SU-DHL-6 (cell line): ENCODE measurements at regions not wholly inside any gene's neighbourhood (a gene's known extent, or its start where the extent isn't known, plus 50 kb on each side); places are given as distances from the start of the nearest gene placed in this dataset.

Experiments
- H2AFZ ChIP-seq: fragments of 200-600 bp; sonication (generic); 2 replicates; pipeline ENCODE4 v1.6.1; 2014; ENCODE audit warnings: low read depth, mild to moderate bottlenecking, moderate library complexity, mixed read lengths, antibody characterized with exemption, low read length; ENCODE audit not compliant: severe bottlenecking
- H3F3A ChIP-seq: fragments of 200-600 bp; shearing (Covaris generic); 2 replicates; pipeline ENCODE4 v1.6.0; 2016; ENCODE audit warnings: antibody characterized with exemption, mild to moderate bottlenecking; ENCODE audit not compliant: insufficient read depth
- H3K27ac ChIP-seq: fragments of 200-600 bp; sonication (generic); 2 replicates; pipeline ENCODE4 v1.5.1; 2016; ENCODE audit warnings: low read depth, mild to moderate bottlenecking, low read length, moderate library complexity, mixed read lengths
- H3K27me3 ChIP-seq: fragments of 200-600 bp; sonication (generic), shearing (Covaris generic); 2 replicates; pipeline ENCODE4 v1.6.0; 2014; ENCODE audit warnings: mild to moderate bottlenecking, low read length
- H3K36me3 ChIP-seq: fragments of 200-600 bp; sonication (generic); 2 replicates; pipeline ENCODE4 v1.6.1; 2014; ENCODE audit warnings: mild to moderate bottlenecking, low read length, mixed read lengths
- H3K4me2 ChIP-seq: fragments of 300-600, 200-600 bp; shearing (Covaris generic), sonication (generic); 2 replicates; pipeline ENCODE4 v1.6.0; 2014; ENCODE audit warnings: low read length, low read depth, mild to moderate bottlenecking; ENCODE audit not compliant: poor library complexity, severe bottlenecking
- H3K4me3 ChIP-seq: fragments of 200-600 bp; sonication (generic); 2 replicates; pipeline ENCODE4 v1.5.1; 2014; ENCODE audit warnings: antibody characterized with exemption, low read length, mild to moderate bottlenecking, mixed read lengths; ENCODE audit not compliant: insufficient read depth, poor library complexity, severe bottlenecking
- H3K79me2 ChIP-seq: fragments of 200-600 bp; sonication (generic); 2 replicates; pipeline ENCODE4 v1.6.1; 2014; ENCODE audit warnings: mild to moderate bottlenecking, low read length, moderate library complexity; ENCODE audit not compliant: insufficient read depth
- H3K9ac ChIP-seq: fragments of 200-600 bp; sonication (generic); 2 replicates; pipeline ENCODE4 v1.7.0; 2014; ENCODE audit warnings: mild to moderate bottlenecking, low read length
- H3K9me2 ChIP-seq: fragments of 200-600 bp; sonication (generic); replicated peaks from 2 replicates; pipeline ENCODE4 v1.6.1; 2014; ENCODE audit warnings: low read length; ENCODE audit not compliant: insufficient read depth
- H3K9me3 ChIP-seq: fragments of 200-600 bp; sonication (generic); 2 replicates; pipeline ENCODE4 v1.6.1; 2014; ENCODE audit warnings: low read length, mixed read lengths; ENCODE audit not compliant: insufficient read depth
- H4K20me1 ChIP-seq: fragments of 200-600 bp; sonication (generic); 2 replicates; pipeline ENCODE4 v1.6.1; 2014; ENCODE audit warnings: low read depth, mild to moderate bottlenecking, antibody characterized with exemption, low read length, moderate library complexity, mixed read lengths
- EZH2phosphoT487 ChIP-seq: fragments of 200-600 bp; sonication (generic), shearing (Covaris generic); conservative IDR thresholded peaks from 2 replicates; pipeline ENCODE4 v1.6.1; 2018; ENCODE audit warnings: mild to moderate bottlenecking, antibody characterized with exemption, low read length, moderate library complexity, mixed read lengths
- TF ChIP-seq, protein P1 (sequence below): fragments of 200-600 bp; sonication (generic); IDR thresholded peaks from one replicate; pipeline ENCODE4 v1.5.1; 2017; ENCODE audit warnings: antibody characterized with exemption, mild to moderate bottlenecking, low read length, moderate library complexity; ENCODE audit not compliant: insufficient read depth, poor library complexity, severe bottlenecking

DNA sequence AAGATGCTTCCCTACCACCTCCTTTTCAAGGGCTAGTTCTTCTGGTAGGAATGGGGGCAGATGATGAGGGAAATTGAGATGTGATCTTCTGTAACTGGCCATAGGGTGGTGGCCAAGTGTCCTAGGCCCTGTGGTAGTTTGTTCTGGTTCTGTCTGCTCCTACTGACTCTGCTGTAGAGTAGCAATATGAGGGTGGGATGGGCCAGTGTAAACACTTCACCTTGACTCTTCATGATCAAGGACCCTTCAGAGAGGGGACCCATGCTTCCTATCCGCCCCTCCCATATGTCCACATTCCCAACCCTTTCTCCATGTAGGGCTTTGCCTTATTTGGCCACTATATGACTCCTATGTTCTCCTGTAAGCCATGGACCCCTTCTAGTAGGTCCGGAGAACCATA, 230.3 kb upstream of the SESN3 start:
- Histone ChIP-seq H3K9me3 (no peaks in the 10 kb centered on the region), H3K27me3 (no peaks in the 10 kb centered on the region), H3K9ac (no peak overlapping the region), H2AFZ (no peak overlapping the region), H3K9me2 (no peaks in the 10 kb centered on the region), H3F3A (no peaks in the 10 kb centered on the region), H3K4me2 (no peak overlapping the region), H3K27ac (no peak overlapping the region), H4K20me1 (no peaks in the 10 kb centered on the region), H3K79me2 (no peaks in the 10 kb centered on the region), H3K4me3 (no peak overlapping the region), H3K36me3 (no peaks in the 10 kb centered on the region)
- TF ChIP-seq EZH2phosphoT487: no peak
- TF ChIP-seq, protein P1, sequence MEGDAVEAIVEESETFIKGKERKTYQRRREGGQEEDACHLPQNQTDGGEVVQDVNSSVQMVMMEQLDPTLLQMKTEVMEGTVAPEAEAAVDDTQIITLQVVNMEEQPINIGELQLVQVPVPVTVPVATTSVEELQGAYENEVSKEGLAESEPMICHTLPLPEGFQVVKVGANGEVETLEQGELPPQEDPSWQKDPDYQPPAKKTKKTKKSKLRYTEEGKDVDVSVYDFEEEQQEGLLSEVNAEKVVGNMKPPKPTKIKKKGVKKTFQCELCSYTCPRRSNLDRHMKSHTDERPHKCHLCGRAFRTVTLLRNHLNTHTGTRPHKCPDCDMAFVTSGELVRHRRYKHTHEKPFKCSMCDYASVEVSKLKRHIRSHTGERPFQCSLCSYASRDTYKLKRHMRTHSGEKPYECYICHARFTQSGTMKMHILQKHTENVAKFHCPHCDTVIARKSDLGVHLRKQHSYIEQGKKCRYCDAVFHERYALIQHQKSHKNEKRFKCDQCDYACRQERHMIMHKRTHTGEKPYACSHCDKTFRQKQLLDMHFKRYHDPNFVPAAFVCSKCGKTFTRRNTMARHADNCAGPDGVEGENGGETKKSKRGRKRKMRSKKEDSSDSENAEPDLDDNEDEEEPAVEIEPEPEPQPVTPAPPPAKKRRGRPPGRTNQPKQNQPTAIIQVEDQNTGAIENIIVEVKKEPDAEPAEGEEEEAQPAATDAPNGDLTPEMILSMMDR: no peak

DNA sequence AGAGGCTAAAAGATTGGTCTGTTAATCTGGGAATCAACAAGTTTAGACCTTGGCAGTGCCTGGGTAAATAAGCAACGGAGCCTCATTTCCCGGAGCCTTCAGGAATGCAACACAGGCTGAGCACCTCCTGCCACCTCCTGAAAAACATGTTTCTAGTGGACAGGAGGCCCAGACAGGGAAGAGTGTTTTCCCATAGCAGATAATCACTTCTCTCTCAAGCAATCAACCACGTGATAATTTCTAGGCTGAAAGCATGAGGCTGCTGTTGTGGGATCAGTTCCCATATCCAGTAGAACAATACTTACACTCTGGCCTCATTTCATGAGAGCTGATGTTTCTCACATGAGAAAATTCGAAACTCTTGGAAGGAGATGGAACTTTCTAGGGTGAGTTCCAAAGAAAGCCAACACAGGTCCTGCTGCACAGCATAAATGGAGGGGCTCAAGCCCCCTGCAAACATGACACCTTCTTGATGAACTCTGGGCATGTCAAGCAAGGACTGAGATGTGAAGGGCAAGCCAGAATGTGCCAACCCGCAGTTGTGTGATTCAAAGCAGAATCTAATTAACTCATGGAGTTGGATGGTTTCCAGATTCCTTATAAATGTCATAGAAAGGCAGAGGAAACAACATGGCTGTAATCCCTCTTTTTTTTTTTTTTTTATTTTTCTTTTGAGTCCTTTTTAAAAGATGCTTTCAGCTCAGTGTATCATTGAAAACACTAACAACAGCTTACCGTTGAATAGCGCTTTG, 228.5 kb upstream of the SESN3 start:
- no peak overlapping the region for H2AFZ ChIP-seq
- H3K9me3 ChIP-seq: no peaks in the 10 kb centered on the region
- TF ChIP-seq EZH2phosphoT487: no peak
- no peak overlapping the region for H3K27ac ChIP-seq
- no peaks in the 10 kb centered on the region for H3K9me2 ChIP-seq
- H4K20me1 ChIP-seq: no peaks in the 10 kb centered on the region
- no peaks in the 10 kb centered on the region for H3F3A ChIP-seq
- no peak overlapping the region for H3K4me3 ChIP-seq
- no peaks in the 10 kb centered on the region for H3K36me3 ChIP-seq
- H3K79me2 ChIP-seq: no peaks in the 10 kb centered on the region
- no peak overlapping the region for H3K9ac ChIP-seq
- H3K27me3 ChIP-seq: no peaks in the 10 kb centered on the region
- H3K4me2 ChIP-seq: no peak overlapping the region

DNA sequence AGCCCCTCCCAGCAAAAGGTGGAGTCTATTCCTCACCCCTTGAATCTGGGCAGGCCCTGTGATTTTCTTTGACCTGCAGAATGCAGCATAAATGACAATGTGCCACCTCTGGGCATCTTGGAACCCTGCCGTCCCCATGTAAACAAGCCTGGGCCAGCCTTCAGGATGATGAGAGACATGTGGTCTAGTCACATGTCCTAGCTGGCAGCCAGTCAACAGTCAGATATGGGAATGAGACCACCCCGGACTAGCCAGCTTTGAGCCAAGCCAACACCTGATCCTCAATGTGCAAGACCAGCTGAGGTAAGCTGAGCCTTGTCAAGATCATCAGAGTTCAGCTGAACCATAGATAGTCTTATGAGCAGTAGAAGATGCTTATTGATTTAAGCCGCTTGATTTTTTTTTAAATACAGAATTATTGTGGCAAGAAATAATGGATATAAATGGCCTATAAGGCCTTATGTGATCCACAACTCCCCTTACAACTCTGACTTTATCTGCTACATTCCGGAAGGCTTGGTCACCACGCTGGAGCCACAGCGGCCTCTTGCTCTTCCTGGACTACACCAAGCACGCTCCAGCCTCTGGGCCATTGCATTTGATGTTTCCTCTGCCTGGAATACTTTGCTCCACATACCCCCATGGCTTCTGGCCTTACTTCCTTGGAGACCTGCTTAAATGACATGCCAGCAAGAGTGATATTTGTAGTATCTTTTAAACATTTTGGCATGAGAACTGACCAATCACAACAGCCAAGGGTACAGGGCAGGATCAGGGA, 225.9 kb upstream of the SESN3 start:
- no peaks in the 10 kb centered on the region for H4K20me1 ChIP-seq
- H2AFZ ChIP-seq: no peak overlapping the region
- TF ChIP-seq, protein P1: no peak
- no peak for TF ChIP-seq EZH2phosphoT487
- H3F3A ChIP-seq: no peaks in the 10 kb centered on the region
- no peak overlapping the region for H3K4me2 ChIP-seq
- no peaks in the 10 kb centered on the region for H3K9me2 ChIP-seq
- no peak overlapping the region for H3K4me3 ChIP-seq
- no peak overlapping the region for H3K9ac ChIP-seq
- no peak overlapping the region for H3K27ac ChIP-seq
- H3K9me3 ChIP-seq: no peaks in the 10 kb centered on the region
- H3K36me3 ChIP-seq: no peaks in the 10 kb centered on the region
- no peaks in the 10 kb centered on the region for H3K79me2 ChIP-seq
- no peaks in the 10 kb centered on the region for H3K27me3 ChIP-seq
